IPS-15b (cell line): ENCODE measurements at regions not wholly inside any gene's neighbourhood (a gene's known extent, or its start where the extent isn't known, plus 50 kb on each side); places are given as distances from the start of the nearest gene placed in this dataset.

Source experiments
- H3K27me3 ChIP-seq: one replicate; pipeline ENCODE4 v1.6.1; 2013; ENCODE audit warnings: low read length; ENCODE audit not compliant: control insufficient read depth, insufficient read depth
- H3K36me3 ChIP-seq: one replicate; pipeline ENCODE4 v1.6.1; 2013; ENCODE audit warnings: low read length; ENCODE audit not compliant: control insufficient read depth, insufficient read depth
- H3K4me1 ChIP-seq: one replicate; pipeline ENCODE4 v1.6.1; 2013; ENCODE audit warnings: mild to moderate bottlenecking, low read length; ENCODE audit not compliant: control insufficient read depth, insufficient read depth
- H3K4me3 ChIP-seq: one replicate; pipeline ENCODE4 v1.5.1; 2013; ENCODE audit warnings: low read depth, low read length
- H3K9ac ChIP-seq: one replicate; pipeline ENCODE4 v1.6.1; 2013; ENCODE audit warnings: low read depth, mild to moderate bottlenecking, low read length
- H3K9me3 ChIP-seq: one replicate; pipeline ENCODE4 v1.6.1; 2013; ENCODE audit warnings: mild to moderate bottlenecking, low read length; ENCODE audit not compliant: control insufficient read depth, insufficient read depth

DNA sequence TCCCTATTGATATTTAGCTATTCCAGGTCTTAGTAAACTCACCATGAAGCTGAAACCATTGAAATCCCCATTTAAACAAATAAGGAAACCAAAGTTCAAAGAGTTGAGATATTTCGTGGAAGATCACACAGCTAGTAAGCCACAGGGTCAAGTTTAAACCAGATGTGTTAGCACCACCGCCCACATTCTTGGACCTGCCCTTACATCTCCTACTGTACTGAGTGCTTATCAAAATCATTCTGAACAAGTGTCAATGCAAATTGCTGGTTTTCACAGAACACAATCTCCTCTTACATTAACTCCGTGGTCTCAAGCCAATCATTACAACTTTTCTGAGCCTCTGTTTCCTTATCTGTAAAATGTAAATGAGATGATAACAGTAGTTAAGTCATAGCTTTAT is 676.2 kb downstream of the CDH11 start:
- Histone ChIP-seq H3K27me3 (no peaks in the 10 kb centered on the region), H3K4me1 (peaks cover 14% of the 10 kb centered on the region), H3K9ac (no peak overlapping the region), H3K36me3 (no peaks in the 10 kb centered on the region), H3K9me3 (no peaks in the 10 kb centered on the region), H3K4me3 (no peak overlapping the region)

DNA sequence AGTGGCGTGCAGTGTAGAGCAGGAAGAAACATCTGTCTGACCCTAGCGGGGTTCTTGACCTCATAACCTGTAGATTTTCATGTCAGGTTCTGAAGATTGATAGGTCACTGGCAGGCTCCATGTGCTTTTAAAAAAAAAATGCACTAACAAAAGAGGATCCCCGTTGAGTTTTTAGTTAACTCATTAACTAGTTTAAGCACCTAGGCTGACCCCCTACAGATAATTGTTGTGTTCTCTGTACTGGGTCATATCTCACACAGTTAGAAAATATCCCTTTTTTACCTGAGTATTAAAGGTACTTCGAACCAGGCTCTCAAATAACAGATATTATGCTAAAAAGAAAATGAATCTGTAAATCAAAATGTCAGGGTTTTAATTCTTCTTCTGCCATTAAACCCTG is 676.6 kb downstream of the CDH11 start:
- Histone ChIP-seq H3K36me3 (no peaks in the 10 kb centered on the region), H3K4me3 (no peak overlapping the region), H3K27me3 (no peaks in the 10 kb centered on the region), H3K9ac (no peak overlapping the region), H3K9me3 (no peaks in the 10 kb centered on the region), H3K4me1 (peaks cover 14% of the 10 kb centered on the region)

DNA sequence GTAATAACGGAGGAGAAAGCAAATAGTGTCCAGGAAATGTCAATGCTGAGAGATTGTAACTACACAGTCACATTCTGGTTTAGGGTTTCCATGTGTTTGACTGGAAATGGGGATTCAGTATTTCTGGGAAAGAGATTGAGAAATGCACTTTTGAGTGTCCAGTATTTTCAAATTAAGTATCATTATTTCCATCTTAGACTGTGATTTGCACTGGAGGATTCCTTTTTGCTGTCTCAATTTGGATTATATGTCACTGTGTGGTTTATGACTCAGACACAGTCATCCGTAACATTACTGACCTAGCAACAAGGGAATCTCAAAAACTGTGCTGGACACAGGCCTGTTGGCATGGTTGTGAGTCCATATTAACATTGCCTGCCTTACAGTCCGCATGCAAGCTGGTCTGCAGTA is 681.4 kb downstream of the CDH11 start:
- peaks cover 1% of the 10 kb centered on the region for H3K4me1 ChIP-seq
- H3K36me3 ChIP-seq = no peaks in the 10 kb centered on the region
- no peaks in the 10 kb centered on the region for H3K27me3 ChIP-seq
- H3K9me3 ChIP-seq = no peaks in the 10 kb centered on the region
- H3K9ac ChIP-seq = no peak overlapping the region
- H3K4me3 ChIP-seq = no peak overlapping the region

DNA sequence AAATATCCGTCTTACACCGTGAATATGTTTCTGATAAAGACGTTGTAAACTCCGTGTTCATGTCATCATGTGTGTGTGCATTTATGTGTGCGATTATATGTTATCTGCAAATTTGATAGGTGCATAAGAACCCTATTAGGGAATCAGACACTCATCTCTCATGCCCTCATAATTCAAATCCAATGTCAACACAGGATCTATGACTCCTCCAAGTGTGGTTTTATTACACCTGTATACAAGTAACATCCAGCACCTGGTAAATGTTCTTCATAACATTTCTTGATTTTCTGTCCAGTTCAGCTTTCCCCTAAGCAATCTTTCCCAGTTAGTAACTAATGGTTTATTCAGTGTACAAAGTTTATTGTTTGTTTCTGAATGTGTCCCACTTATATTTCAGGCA is 681.9 kb downstream of the CDH11 start:
- H3K9me3 ChIP-seq = no peaks in the 10 kb centered on the region
- H3K9ac ChIP-seq = no peak overlapping the region
- no peak overlapping the region for H3K4me3 ChIP-seq
- no peaks in the 10 kb centered on the region for H3K27me3 ChIP-seq
- no peaks in the 10 kb centered on the region for H3K4me1 ChIP-seq
- H3K36me3 ChIP-seq = no peaks in the 10 kb centered on the region

DNA sequence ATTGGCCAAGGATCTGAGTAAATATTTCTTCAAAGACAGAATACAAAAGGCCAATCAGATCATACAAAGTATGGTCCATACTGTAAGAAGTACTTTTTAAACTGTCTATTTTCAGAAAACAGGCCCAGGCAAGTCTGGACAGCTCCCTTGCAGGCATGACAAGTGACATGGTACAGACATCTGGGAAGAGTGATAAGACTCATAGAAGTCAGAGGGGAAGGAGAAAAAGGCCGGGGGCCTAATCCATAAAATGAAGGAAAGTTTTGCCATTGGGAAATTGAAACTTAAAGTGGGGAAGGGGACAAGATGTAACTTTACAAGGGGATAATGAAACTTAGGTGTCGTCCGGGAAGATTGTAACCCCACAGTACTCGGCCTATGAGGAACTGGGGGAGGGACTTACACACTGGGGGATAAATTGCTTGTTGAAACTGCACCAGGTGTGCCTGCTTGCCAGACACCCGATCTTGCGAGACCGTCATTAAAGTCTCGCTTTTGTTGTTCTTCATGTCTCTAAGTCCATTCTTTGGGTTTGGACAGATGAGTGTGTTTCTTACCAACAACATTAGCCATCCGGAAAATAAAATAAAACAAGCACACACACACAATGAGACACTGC is 684.0 kb downstream of the CDH11 start:
- H3K27me3 ChIP-seq = no peaks in the 10 kb centered on the region
- H3K4me3 ChIP-seq = no peak overlapping the region
- no peak overlapping the region for H3K9ac ChIP-seq
- no peaks in the 10 kb centered on the region for H3K9me3 ChIP-seq
- H3K4me1 ChIP-seq = no peaks in the 10 kb centered on the region
- no peaks in the 10 kb centered on the region for H3K36me3 ChIP-seq

DNA sequence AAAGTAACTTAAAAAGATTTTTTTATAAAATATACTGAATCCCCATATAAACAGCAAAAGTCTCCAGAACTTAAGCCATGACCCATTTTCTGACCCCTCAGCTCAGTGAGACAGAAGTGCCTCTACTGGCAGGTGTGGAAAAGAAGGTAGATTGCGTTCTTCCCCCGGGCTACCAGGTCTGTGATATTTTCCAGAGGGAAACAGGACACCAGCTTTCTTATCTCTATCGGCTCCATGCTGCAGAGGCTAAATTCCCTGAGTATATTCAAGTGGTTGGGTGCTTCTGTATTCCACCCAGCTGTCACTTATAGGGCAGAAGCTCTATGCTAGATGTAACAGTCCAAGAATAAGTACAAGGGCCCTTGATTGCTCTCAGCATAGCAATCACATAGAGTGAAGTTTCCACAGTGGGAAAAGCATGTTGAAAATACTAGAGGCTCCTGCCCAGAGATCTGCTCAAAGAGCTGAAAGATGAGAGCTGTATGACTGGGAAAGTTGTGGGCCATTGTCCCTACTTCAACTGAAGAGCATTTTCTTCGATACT is 687.3 kb downstream of the CDH11 start:
- Histone ChIP-seq H3K4me3 (no peak overlapping the region), H3K4me1 (no peaks in the 10 kb centered on the region), H3K36me3 (no peaks in the 10 kb centered on the region), H3K27me3 (no peaks in the 10 kb centered on the region), H3K9ac (no peak overlapping the region), H3K9me3 (no peaks in the 10 kb centered on the region)

DNA sequence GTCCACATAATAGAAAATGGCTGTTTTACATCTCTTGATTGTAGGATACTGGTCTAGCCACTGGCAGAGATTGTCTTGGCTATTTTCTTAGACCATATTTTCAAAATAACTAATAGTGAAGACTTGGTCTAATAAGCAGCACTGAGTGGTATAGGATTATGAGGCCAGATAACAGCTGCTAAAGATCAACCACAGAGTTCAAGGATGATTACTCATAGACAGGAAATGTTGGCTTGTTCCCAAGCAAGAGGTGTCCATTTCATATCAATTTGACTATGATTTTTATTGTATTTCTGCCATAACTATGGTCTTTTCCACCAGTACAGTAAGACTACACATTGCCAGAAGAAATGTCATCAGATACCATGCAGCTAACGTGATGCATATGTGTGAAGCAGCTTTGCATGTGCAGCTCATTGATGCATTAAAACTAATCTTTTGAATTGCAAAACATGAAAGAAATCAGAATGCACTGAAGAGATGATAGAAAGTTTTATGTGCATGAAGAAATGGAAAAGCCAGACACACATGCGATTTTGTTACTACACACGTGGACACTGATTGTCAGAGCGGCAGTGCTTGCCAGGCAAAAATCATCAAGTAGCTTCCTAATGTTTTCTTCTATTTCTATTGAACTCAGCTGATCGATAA is 693.3 kb downstream of the CDH11 start:
- Histone ChIP-seq H3K4me3 (no peak overlapping the region), H3K9me3 (no peaks in the 10 kb centered on the region), H3K27me3 (no peaks in the 10 kb centered on the region), H3K4me1 (no peaks in the 10 kb centered on the region), H3K36me3 (no peaks in the 10 kb centered on the region), H3K9ac (no peak overlapping the region)

DNA sequence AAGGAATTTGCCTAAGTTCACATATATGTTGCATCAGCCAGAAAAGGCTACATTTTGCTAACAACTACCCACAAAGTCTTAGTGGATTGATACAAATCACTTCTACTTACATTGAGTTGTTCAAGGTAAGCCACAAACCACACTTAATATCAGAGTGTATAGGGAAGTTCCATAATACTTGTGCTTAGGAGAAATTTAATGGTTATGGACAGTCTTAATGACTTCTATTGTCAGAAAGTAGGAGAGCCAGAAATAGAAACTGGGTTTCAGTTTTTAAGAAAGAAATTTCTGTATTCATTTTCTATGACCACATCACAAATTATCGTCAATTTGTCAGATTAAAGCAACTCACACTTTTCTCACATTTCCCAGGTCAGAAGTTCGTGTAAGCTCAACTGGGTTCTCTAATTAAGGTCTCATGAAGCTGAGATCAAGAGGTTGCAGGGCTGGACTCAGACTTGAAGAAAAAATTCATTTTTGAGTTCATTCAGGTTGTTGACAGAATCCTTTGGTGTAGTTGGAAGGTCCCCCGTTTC is 695.7 kb downstream of the CDH11 start:
- peaks cover 3% of the 10 kb centered on the region for H3K9me3 ChIP-seq
- no peak overlapping the region for H3K4me3 ChIP-seq
- H3K36me3 ChIP-seq = no peaks in the 10 kb centered on the region
- H3K27me3 ChIP-seq = no peaks in the 10 kb centered on the region
- no peak overlapping the region for H3K9ac ChIP-seq
- no peaks in the 10 kb centered on the region for H3K4me1 ChIP-seq

DNA sequence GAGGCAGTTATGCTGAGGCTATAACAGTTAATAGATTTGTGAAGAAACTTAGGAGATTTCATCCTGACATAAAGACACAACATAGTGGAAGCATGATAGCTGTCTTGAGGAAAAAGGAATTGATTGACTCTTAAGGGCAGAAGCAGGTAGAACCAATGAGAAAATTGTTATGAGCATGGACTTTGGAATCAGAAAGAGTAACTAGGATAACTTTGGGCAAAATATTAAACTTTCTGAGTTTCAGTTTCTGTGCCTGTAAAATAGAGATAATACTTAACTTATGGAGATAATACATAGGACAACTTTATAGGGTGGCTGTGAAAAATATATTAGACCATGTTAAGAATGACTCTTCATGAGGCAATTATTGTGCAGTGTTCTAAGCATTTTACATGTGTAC is 696.5 kb downstream of the CDH11 start:
- Histone ChIP-seq H3K4me1 (no peaks in the 10 kb centered on the region), H3K36me3 (no peaks in the 10 kb centered on the region), H3K9ac (no peak overlapping the region), H3K9me3 (peaks cover 3% of the 10 kb centered on the region), H3K4me3 (no peak overlapping the region), H3K27me3 (no peaks in the 10 kb centered on the region)

DNA sequence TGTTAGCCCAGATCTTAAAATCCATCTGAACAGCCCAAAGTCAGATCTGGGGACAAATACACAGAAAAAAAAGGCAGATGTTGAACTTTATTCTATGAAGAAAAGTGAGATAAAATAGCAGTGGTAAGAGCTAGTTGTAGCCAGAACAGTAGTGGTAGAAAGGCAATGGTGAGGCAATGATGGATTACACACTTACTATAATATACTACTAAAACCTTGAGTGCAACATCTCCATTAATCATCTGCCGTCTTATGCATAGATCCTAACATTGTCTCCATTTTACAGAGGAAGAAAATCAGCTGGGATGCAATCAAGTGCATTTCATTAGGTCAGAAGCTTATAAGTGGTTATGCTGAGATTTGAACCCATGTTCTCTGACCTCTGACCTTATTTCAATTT is 699.6 kb downstream of the CDH11 start:
- H3K4me1 ChIP-seq = no peaks in the 10 kb centered on the region
- no peak overlapping the region for H3K4me3 ChIP-seq
- H3K27me3 ChIP-seq = no peaks in the 10 kb centered on the region
- no peaks in the 10 kb centered on the region for H3K36me3 ChIP-seq
- H3K9me3 ChIP-seq = peaks cover 3% of the 10 kb centered on the region
- H3K9ac ChIP-seq = no peak overlapping the region

DNA sequence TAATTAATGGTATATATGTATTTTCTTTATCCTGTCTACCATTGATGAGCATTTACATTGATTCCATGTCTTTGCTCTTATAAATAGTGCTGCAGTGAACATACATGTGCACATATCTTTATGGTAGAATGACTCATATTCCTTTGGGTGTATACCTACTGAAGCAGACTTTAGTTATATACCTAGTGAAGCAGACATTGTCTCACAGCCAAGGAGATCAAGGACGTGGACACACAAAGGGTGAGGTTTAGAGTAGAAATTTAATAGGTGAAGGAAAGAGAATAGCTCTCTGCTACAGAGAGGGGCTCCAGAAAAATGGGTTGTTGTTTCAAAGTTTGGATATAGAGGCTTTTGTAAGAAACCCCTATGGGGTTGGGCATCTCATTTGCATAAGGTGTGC is 700.3 kb downstream of the CDH11 start:
- H3K9me3 ChIP-seq = peaks cover 3% of the 10 kb centered on the region

DNA sequence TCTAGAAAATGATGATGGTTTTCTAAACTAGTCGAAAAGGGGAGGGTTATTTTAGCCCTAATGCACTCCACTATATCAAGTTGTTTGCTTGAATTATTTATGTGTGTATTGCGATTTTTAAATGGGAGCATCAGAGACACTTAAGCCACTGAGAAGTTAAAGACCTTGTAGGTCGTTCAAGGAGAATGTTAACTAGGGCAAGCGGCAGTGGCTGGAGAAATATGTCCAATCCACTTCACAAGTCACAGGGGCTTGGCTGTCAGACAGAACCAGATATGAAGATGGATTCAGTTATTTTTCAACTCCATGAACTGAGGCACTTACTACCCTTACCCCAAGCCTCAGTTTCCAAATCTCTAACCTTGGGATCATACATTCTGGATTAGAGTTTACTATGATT is 702.0 kb downstream of the CDH11 start:
- H3K4me3 ChIP-seq = no peak overlapping the region
- H3K27me3 ChIP-seq = no peaks in the 10 kb centered on the region
- H3K9me3 ChIP-seq = peaks cover 3% of the 10 kb centered on the region
- H3K9ac ChIP-seq = no peak overlapping the region
- H3K4me1 ChIP-seq = no peaks in the 10 kb centered on the region
- no peaks in the 10 kb centered on the region for H3K36me3 ChIP-seq

More for the DNA sequence above, 700.3 kb downstream of the CDH11 start:
- Histone ChIP-seq H3K9ac (no peak overlapping the region), H3K36me3 (no peaks in the 10 kb centered on the region), H3K4me3 (no peak overlapping the region), H3K4me1 (no peaks in the 10 kb centered on the region), H3K27me3 (no peaks in the 10 kb centered on the region)
